Mesothelial cell of epicardium (in vitro differentiated cells): ENCODE measurements at regions not wholly inside any gene's neighbourhood (a gene's known extent, or its start where the extent isn't known, plus 50 kb on each side); places are given as distances from the start of the nearest gene placed in this dataset.
"Not testable (repeated sequence)": the region's sequence is repeated elsewhere in the genome, so short reads cannot be mapped to it uniquely, and the experiment has no call there.

Source experiments
- DNase-seq, 2 experiments: peaks; one replicate each; pipeline ENCODE4 v3.0.0; 2021; ENCODE audit warnings: low spot score in 2 of 2; ENCODE audit not compliant: unreplicated experiment in 2 of 2
- H3K27ac Mint-ChIP-seq: 2 replicates; pipeline ENCODE4 v1.8.0; 2021; ENCODE audit warnings: mixed read lengths
- H3K27me3 Mint-ChIP-seq: 2 replicates; pipeline ENCODE4 v1.8.0; 2021; ENCODE audit warnings: low read depth, mixed read lengths
- H3K36me3 Mint-ChIP-seq: 2 replicates; pipeline ENCODE4 v1.8.0; 2021; ENCODE audit warnings: mixed read lengths
- H3K4me1 Mint-ChIP-seq: 2 replicates; pipeline ENCODE4 v1.8.0; 2021; ENCODE audit warnings: mixed read lengths
- H3K4me3 Mint-ChIP-seq: 2 replicates; pipeline ENCODE4 v1.8.0; 2021; ENCODE audit warnings: mild to moderate bottlenecking, moderate library complexity, mixed read lengths
- H3K9me3 Mint-ChIP-seq: 2 replicates; pipeline ENCODE4 v1.8.0; 2021; ENCODE audit warnings: mixed read lengths
- TF ChIP-seq, protein P1 (sequence below): fragments of 200-600 bp; sonication (generic); IDR thresholded peaks from one replicate; pipeline ENCODE4 v1.5.0; 2021; ENCODE audit warnings: antibody characterized with exemption; ENCODE audit not compliant: unreplicated experiment

DNA sequence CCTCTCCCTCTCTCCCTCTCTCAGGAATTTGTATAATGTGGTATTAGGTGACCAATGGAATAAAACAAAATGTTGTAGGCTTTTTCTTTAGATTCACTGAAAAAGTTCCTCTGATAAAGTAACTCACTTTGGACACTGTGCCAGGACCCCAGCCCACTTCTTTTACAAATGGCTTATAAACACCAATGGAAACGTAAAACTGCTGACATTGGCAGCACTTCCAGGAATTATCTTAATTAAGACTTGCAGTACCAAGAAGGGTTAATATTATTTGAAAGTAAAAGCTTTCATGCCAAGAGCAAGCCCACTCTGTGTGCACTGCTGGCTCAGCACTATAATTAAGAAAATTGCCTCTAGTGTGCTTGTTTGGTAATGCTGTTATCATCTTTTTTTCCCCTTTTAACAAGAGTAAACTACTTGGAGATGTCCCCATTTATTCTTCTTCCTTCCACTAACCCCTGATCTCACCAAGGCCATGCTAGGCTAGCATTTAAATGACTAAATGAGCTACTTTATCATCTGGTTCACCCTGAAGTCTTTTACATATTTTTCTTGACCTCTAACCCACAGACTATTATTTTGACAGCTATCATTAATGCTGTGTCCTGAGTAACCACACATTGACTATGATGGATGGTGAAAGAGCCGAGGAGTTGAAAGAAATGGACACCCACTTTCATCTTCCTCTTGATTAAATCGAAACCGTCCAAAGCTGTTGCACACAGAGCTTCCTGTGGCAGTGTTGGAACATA, 232.2 kb upstream of the ETAA1 start:
- DNase-seq: no peak
- H3K4me1 Mint-ChIP-seq: peaks cover 21% of the 10 kb centered on the region
- no peaks in the 10 kb centered on the region for H3K27me3 Mint-ChIP-seq
- H3K4me3 Mint-ChIP-seq: no peak overlapping the region
- H3K36me3 Mint-ChIP-seq: no peaks in the 10 kb centered on the region
- H3K9me3 Mint-ChIP-seq: peaks cover 12% of the 10 kb centered on the region
- H3K27ac Mint-ChIP-seq: peak overlapping the region; percentile 62
- TF ChIP-seq, protein P1, sequence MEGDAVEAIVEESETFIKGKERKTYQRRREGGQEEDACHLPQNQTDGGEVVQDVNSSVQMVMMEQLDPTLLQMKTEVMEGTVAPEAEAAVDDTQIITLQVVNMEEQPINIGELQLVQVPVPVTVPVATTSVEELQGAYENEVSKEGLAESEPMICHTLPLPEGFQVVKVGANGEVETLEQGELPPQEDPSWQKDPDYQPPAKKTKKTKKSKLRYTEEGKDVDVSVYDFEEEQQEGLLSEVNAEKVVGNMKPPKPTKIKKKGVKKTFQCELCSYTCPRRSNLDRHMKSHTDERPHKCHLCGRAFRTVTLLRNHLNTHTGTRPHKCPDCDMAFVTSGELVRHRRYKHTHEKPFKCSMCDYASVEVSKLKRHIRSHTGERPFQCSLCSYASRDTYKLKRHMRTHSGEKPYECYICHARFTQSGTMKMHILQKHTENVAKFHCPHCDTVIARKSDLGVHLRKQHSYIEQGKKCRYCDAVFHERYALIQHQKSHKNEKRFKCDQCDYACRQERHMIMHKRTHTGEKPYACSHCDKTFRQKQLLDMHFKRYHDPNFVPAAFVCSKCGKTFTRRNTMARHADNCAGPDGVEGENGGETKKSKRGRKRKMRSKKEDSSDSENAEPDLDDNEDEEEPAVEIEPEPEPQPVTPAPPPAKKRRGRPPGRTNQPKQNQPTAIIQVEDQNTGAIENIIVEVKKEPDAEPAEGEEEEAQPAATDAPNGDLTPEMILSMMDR: no peak

DNA sequence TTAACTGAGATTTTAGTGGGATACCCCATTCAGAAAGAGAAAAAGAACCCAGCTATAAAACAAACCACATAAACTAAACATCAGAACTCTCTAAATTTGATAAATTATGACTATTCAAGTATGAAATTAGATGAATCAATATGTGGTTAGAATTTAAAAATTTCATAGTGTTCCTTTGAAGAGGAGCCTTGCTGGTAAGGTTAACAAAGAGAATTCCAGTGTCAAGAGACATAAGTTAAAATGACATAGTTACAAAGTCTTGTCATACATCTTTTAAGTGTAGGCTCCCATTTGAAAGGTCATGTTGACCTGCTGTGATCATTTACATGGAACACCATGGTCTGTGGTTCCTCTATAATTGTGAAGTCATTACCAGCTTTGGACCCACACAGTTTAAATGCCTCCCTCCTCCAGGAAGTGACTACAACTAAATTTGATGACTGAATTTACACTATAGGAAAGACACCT, 231.6 kb upstream of the ETAA1 start:
- no peak for DNase-seq
- TF ChIP-seq, protein P1: no peak
- Mint-ChIP-seq H3K36me3 (no peaks in the 10 kb centered on the region), H3K27me3 (no peaks in the 10 kb centered on the region), H3K4me3 (no peak overlapping the region), H3K4me1 (peaks cover 19% of the 10 kb centered on the region), H3K27ac (peak overlapping the region; percentile 62), H3K9me3 (peaks cover 12% of the 10 kb centered on the region)

DNA sequence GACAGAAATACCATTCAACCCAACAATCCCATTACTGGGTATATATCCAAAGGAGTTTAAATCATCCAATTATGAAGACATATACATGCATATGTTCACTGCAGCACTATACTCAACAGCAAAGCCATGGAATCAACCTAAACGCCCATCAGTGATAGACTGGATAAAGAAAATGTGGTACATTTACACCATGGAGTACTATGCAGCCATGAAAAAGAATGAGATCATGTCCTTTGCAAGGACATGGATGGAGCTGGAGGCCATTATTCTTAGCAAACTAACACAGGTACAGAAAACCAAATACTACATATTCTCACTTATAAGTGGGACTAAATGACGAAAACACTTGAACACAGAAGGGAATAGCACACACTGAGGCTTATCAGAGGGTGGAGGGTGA, 230.6 kb upstream of the ETAA1 start:
- not testable (repeated sequence) for H3K36me3 Mint-ChIP-seq, DNase-seq, H3K4me3 Mint-ChIP-seq, H3K27ac Mint-ChIP-seq, H3K27me3 Mint-ChIP-seq, H3K9me3 Mint-ChIP-seq
- peaks cover 19% of the 10 kb centered on the region for H3K4me1 Mint-ChIP-seq

DNA sequence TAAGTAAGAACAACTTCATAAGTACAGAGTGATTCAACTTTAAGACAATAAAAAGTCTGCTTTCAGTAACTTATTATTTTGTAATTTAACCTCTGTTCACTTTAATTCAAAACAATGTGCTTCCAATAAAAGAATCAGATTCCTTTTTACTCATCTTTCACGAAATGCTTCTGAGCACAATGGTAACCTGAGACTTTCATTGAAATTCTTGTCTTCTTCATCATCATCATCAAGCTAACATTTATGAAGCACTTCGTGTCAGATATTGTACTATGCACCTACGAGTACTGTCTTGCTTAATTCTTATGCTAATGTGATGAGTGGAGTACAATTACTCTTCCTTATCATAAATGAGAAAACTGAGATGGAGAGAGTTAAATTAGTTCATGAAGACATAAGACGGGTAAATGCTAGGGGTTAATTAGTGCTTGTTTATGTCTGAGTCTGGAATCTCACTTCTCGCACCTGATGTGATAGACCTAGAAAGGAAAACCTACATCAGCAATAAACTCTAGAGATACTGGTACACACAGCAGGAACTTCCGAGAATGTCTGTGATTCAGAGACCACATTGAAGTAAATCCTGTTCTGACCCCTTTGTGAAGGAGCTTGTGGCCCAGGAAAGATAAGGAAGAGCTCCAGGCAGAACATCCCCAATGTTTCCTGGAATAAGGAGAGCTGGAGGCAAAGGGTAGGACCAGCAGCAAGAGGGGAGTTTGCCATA, 227.6 kb upstream of the ETAA1 start:
- no peak for DNase-seq
- H3K9me3 Mint-ChIP-seq: peaks cover 6% of the 10 kb centered on the region
- H3K27me3 Mint-ChIP-seq: no peaks in the 10 kb centered on the region
- no peaks in the 10 kb centered on the region for H3K36me3 Mint-ChIP-seq
- TF ChIP-seq, protein P1: no peak
- H3K27ac Mint-ChIP-seq: peak overlapping the region; percentile 13
- peaks cover 15% of the 10 kb centered on the region for H3K4me1 Mint-ChIP-seq
- no peak overlapping the region for H3K4me3 Mint-ChIP-seq

DNA sequence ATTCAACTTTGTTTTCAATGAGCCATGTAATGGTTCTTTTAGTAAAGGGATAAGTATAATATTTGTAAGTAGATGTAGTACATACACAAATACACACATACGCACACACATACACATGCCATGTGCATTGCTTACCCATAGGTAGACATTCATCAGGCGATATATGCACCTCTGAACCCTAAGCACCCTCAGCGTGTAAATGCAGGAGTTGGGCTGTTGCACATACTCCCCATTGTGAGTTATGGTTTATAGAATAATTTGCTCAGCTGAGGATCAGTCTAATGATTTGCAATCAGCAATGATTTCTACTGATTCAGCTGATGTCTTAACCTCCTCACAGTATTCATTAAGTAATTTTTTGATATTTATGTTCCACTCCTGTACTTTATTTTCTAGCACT, 217.6 kb upstream of the ETAA1 start:
- Mint-ChIP-seq H3K4me3 (no peak overlapping the region), H3K9me3 (peaks cover 6% of the 10 kb centered on the region), H3K27ac (no peak overlapping the region), H3K27me3 (no peaks in the 10 kb centered on the region), H3K36me3 (peaks cover 16% of the 10 kb centered on the region), H3K4me1 (no peaks in the 10 kb centered on the region)
- TF ChIP-seq, protein P1: no peak
- DNase-seq: no peak

DNA sequence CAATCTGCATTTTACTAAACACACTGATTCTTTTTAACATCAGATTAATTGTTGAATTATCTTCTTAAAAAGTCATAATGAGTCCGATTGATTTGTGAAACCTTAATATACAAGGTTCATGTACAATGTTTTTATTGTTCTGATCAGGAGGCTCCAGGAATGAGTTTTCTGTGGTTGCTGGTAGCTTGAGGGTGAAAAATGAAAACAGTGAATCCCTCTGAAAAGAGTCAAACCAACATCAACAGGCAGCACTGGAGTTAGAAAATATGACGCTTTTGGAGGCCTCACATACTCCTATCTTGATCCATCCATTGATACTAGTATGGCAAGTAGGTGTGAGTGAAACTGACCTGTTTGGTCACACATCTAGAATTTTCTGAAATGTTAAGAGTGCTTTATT, 216.3 kb upstream of the ETAA1 start:
- Mint-ChIP-seq H3K4me1 (no peaks in the 10 kb centered on the region), H3K27ac (no peak overlapping the region), H3K27me3 (no peaks in the 10 kb centered on the region), H3K36me3 (peaks cover 14% of the 10 kb centered on the region), H3K4me3 (no peak overlapping the region), H3K9me3 (peaks cover 6% of the 10 kb centered on the region)
- TF ChIP-seq, protein P1: no peak
- no peak for DNase-seq
